ENCODE measurements at regions not wholly inside any gene's neighbourhood (a gene's known extent, or its start where the extent isn't known, plus 50 kb on each side); places are given as distances from the start of the nearest gene placed in this dataset.
"Not testable (repeated sequence)": the region's sequence is repeated elsewhere in the genome, so short reads cannot be mapped to it uniquely, and the experiment has no call there.

DNA sequence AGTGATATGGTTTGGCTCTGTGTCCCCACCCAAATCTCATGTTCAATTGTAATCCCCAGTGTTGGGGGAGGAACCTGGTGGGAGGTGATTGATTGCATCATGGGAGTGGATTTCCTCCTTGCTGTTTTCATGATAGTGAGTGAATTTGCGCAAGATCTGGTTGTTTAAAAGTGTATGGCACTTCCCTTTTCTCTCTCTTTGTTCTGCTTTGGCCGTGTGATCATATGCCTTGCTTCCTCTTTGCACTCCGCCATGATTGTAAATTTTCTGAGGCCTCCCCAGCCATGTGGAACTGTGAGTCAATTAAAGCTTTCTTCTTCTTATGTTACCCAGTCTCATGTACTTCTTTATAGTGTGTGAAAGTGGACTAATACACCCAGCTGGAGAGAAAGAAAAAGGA is 113.0 kb upstream of the AADAT start:
- no peak for DNase-seq
- peaks cover 25% of the 10 kb centered on the region for H3K9me3 Mint-ChIP-seq

DNA sequence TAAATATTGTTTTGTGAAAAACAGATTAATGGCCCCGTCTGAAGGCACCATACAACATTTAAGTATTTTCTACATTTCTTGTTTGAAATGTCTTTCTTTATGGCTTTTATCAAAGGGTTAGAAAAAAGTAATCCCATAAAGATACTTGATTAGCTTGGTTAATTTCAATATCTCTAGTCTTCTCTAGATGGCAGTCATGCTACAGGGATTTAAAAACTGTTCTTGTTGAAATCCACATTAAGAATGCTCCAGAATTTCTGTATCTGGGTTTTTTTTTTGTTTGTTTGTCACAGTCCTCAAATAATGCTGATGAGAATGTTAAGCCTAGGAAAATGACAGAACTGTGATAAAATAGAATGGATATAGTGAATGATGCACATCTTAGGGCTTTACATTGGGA is 109.0 kb upstream of the AADAT start:
- H3K36me3 ChIP-seq (ENCODE audit: control insufficient read depth, insufficient read depth, low read length): peaks cover 4% of the 10 kb centered on the region
- WGBS, 2 experiments (ENCODE audit: insufficient coverage in 1 of 2, insufficient read length in 1 of 2): 88% methylated on average over 1 of the region's 1 CpG; no CpG with 5 or more reads in 1 of the 2 experiments
- H3K4me3 ChIP-seq (ENCODE audit: low read length): no peak overlapping the region
- no peak overlapping the region for H3K4me3 Mint-ChIP-seq
- peaks cover 2% of the 10 kb centered on the region for H3K36me3 Mint-ChIP-seq (ENCODE audit: low read depth)
- H3K4me1 Mint-ChIP-seq: peaks cover 20% of the 10 kb centered on the region
- H3K9me3 ChIP-seq (ENCODE audit: control insufficient read depth, low read length): peaks cover 40% of the 10 kb centered on the region
- peaks cover 19% of the 10 kb centered on the region for H3K9me3 Mint-ChIP-seq
- no peaks in the 10 kb centered on the region for H3K27me3 ChIP-seq (ENCODE audit: control insufficient read depth, insufficient read depth, low read length, poor library complexity, severe bottlenecking)
- H3K27me3 Mint-ChIP-seq (ENCODE audit: insufficient read depth): no peaks in the 10 kb centered on the region
- H3K9ac ChIP-seq (ENCODE audit: extremely low read depth, low read length, poor library complexity, severe bottlenecking): no peak overlapping the region
- TF ChIP-seq, protein P1, sequence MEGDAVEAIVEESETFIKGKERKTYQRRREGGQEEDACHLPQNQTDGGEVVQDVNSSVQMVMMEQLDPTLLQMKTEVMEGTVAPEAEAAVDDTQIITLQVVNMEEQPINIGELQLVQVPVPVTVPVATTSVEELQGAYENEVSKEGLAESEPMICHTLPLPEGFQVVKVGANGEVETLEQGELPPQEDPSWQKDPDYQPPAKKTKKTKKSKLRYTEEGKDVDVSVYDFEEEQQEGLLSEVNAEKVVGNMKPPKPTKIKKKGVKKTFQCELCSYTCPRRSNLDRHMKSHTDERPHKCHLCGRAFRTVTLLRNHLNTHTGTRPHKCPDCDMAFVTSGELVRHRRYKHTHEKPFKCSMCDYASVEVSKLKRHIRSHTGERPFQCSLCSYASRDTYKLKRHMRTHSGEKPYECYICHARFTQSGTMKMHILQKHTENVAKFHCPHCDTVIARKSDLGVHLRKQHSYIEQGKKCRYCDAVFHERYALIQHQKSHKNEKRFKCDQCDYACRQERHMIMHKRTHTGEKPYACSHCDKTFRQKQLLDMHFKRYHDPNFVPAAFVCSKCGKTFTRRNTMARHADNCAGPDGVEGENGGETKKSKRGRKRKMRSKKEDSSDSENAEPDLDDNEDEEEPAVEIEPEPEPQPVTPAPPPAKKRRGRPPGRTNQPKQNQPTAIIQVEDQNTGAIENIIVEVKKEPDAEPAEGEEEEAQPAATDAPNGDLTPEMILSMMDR (conservative IDR thresholded peaks at IDR 0.05): peak; percentile 64
- no peak for DNase-seq
- H3K27ac Mint-ChIP-seq: no peak overlapping the region
- H3K27ac ChIP-seq (ENCODE audit: low read depth, low read length): no peak overlapping the region
- H3K4me1 ChIP-seq (ENCODE audit: control insufficient read depth, insufficient read depth, low read length): peaks cover 6% of the 10 kb centered on the region

More for the DNA sequence above, 113.0 kb upstream of the AADAT start:
- TF ChIP-seq, protein P1 (conservative IDR thresholded peaks at IDR 0.05): no peak
- no peak overlapping the region for H3K27ac ChIP-seq (ENCODE audit: low read depth, low read length)
- H3K36me3 Mint-ChIP-seq (ENCODE audit: low read depth): no peaks in the 10 kb centered on the region
- peaks cover 52% of the 10 kb centered on the region for H3K9me3 ChIP-seq (ENCODE audit: control insufficient read depth, low read length)
- H3K4me1 Mint-ChIP-seq: no peaks in the 10 kb centered on the region
- H3K4me3 Mint-ChIP-seq: no peak overlapping the region
- no peaks in the 10 kb centered on the region for H3K27me3 Mint-ChIP-seq (ENCODE audit: insufficient read depth)
- no peaks in the 10 kb centered on the region for H3K4me1 ChIP-seq (ENCODE audit: control insufficient read depth, insufficient read depth, low read length)
- H3K27me3 ChIP-seq (ENCODE audit: control insufficient read depth, insufficient read depth, low read length, poor library complexity, severe bottlenecking): no peaks in the 10 kb centered on the region
- H3K9ac ChIP-seq (ENCODE audit: extremely low read depth, low read length, poor library complexity, severe bottlenecking): no peak overlapping the region
- H3K36me3 ChIP-seq (ENCODE audit: control insufficient read depth, insufficient read depth, low read length): peaks cover 4% of the 10 kb centered on the region
- 92% methylated on average over 3 of the region's 3 CpGs; no CpG with 5 or more reads in 1 of the 2 experiments for WGBS, 2 experiments (ENCODE audit: insufficient coverage in 1 of 2, insufficient read length in 1 of 2)
- peak overlapping the region; percentile 17 for H3K4me3 ChIP-seq (ENCODE audit: low read length)
- no peak overlapping the region for H3K27ac Mint-ChIP-seq

DNA sequence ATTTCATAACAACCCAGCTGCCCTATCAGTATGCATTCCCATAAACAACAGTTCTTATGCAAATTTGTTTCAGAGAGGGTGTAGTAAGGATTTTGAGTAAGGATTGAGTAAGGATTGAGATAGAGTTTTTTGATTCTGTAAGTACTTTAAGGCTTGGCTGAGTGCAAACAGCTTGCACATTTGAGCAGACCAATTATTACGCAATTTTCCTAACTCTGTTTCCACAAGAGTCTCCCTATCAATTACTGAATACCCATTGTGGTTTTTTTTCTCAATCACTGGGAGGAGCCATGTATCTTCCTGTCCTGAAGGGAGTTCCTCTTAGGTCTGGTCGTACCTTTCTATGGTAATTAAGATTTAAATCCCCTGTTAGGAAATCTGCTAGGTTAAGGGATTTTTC is 105.0 kb upstream of the AADAT start:
- peak overlapping the region; percentile 21 for H3K27ac Mint-ChIP-seq
- 83% methylated on average over 2 of the region's 2 CpGs; no CpG with 5 or more reads in 1 of the 2 experiments for WGBS, 2 experiments (ENCODE audit: insufficient coverage in 1 of 2, insufficient read length in 1 of 2)
- not testable (repeated sequence) for H3K4me1 ChIP-seq (ENCODE audit: control insufficient read depth, insufficient read depth, low read length); H3K27ac ChIP-seq (ENCODE audit: low read depth, low read length); H3K36me3 ChIP-seq (ENCODE audit: control insufficient read depth, insufficient read depth, low read length); H3K27me3 ChIP-seq (ENCODE audit: control insufficient read depth, insufficient read depth, low read length, poor library complexity, severe bottlenecking); H3K9me3 Mint-ChIP-seq; H3K4me3 Mint-ChIP-seq; H3K9ac ChIP-seq (ENCODE audit: extremely low read depth, low read length, poor library complexity, severe bottlenecking); DNase-seq; H3K36me3 Mint-ChIP-seq (ENCODE audit: low read depth); H3K27me3 Mint-ChIP-seq (ENCODE audit: insufficient read depth)
- Histone ChIP-seq H3K4me3 (ENCODE audit: low read length) (peak overlapping the region; percentile 23), H3K9me3 (ENCODE audit: control insufficient read depth, low read length) (peaks cover 13% of the 10 kb centered on the region)
- H3K4me1 Mint-ChIP-seq: peaks cover 20% of the 10 kb centered on the region

DNA sequence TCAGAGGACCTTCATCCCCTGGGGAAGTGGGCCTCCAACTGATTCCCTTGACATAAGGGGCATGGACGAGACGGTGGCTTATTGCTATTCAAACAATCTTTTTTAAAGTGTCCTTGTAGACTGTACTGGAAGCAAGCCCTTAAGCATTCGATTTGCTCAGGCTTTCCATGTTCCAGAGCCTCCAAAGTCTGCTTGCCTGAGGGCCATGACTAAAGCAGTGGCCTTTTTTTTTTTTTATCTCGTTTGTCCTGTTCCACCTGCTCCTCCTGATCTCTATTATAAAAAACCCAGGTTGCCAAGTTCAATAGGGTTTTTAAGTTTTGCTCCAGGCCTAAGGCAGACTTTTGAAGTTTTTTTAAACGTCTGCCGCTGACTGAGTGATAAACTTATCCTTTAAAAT is 103.7 kb upstream of the AADAT start:
- Mint-ChIP-seq H3K27ac (no peak overlapping the region), H3K4me3 (no peak overlapping the region), H3K36me3 (ENCODE audit: low read depth) (peaks cover 2% of the 10 kb centered on the region), H3K9me3 (peaks cover 3% of the 10 kb centered on the region), H3K27me3 (ENCODE audit: insufficient read depth) (no peaks in the 10 kb centered on the region), H3K4me1 (peaks cover 20% of the 10 kb centered on the region)
- H3K4me1 ChIP-seq (ENCODE audit: control insufficient read depth, insufficient read depth, low read length): peaks cover 6% of the 10 kb centered on the region
- no peak overlapping the region for H3K27ac ChIP-seq (ENCODE audit: low read depth, low read length)
- 88 to 89% methylated on average over 5 to 6 of the region's 6 CpGs for WGBS, 2 experiments (ENCODE audit: insufficient coverage in 1 of 2, insufficient read length in 1 of 2)
- H3K9me3 ChIP-seq (ENCODE audit: control insufficient read depth, low read length): peaks cover 6% of the 10 kb centered on the region
- no peak overlapping the region for H3K9ac ChIP-seq (ENCODE audit: extremely low read depth, low read length, poor library complexity, severe bottlenecking)
- H3K27me3 ChIP-seq (ENCODE audit: control insufficient read depth, insufficient read depth, low read length, poor library complexity, severe bottlenecking): no peaks in the 10 kb centered on the region
- H3K4me3 ChIP-seq (ENCODE audit: low read length): no peak overlapping the region
- TF ChIP-seq, protein P1 (conservative IDR thresholded peaks at IDR 0.05): no peak
- no peaks in the 10 kb centered on the region for H3K36me3 ChIP-seq (ENCODE audit: control insufficient read depth, insufficient read depth, low read length)
- no peak for DNase-seq
